NCI-H82 treated with DMSO at 0.1 percent for 48 hours (cell line): ENCODE measurements at regions not wholly inside any gene's neighbourhood (a gene's known extent, or its start where the extent isn't known, plus 50 kb on each side); places are given as distances from the start of the nearest gene placed in this dataset.

Experiments used
- DNase-seq: peaks from one replicate; lab custom pipeline; 2025; ENCODE audit not compliant: unreplicated experiment; lab: John Stamatoyannopoulos, UW

- no peak for DNase-seq
Observed at GRCh38 chr21:41037936-41038335, 130.0 kb upstream of the BACE2 start.

DNA sequence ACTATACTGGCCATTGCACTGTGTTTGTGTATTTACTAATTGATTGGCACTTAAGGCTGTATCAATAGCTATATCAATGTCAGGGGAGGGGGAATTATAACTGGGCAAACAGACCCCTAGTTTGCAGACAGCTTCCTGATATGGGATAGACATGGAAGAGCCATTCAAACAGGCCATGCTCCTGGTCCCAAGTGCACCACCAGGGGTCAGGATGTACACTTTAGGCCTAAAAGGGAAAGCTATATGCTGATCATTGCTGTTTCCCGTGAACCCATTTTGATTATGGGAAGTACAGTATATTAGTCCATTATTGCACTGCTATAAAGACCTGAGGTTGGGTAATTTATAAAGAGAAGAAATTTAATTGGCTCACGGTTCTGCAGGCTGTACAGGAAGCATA is 124.9 kb upstream of the BACE2 start:
- no peak for DNase-seq

- peak; percentile 9 for DNase-seq
Observed at GRCh38 chr21:41045534-41046268, 122.3 kb upstream of the BACE2 start.

DNA sequence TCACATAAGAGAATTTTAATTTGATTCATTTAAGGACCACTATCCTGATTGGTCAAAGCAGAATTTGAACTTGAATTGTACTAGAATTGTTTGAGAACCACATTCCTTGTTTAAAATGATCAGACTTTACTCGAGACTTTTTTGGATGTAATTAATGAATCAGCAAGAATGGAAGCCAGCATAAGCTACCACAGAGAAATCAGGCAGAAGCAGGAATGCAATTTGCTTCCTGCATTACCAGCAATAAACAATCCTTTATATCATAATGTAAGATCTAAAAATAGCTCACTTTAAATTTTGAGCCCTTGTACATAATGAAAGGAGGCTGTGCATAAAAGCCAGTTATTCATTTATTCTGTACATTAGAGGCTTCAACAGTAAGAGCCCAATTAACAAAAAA is 119.8 kb upstream of the BACE2 start:
- no peak for DNase-seq

DNA sequence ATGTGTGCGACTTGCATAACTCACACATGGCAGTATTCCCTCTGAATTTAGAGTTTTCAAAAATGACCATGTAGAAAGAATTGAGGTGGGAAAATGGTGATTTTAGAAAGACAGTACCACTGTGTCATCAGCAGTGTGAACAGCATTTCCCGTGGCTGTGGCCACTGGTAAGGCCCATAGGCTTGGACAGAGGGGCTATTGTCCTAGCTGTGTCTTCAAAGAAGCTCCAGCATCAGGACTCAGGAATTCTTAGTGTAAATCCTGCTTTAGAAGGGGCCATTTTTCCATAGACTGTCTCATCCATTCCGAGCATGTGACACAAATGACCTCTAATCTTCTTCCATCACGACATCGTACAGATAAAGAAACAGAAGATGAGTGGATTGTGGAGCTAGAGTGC is 119.3 kb upstream of the BACE2 start:
- no peak for DNase-seq

- DNase-seq, result no peak
Observed at GRCh38 chr21:41052820-41053555, 115.0 kb upstream of the BACE2 start.

- DNase-seq, result no peak
Observed at GRCh38 chr21:41054018-41054578, 113.9 kb upstream of the BACE2 start.

DNA sequence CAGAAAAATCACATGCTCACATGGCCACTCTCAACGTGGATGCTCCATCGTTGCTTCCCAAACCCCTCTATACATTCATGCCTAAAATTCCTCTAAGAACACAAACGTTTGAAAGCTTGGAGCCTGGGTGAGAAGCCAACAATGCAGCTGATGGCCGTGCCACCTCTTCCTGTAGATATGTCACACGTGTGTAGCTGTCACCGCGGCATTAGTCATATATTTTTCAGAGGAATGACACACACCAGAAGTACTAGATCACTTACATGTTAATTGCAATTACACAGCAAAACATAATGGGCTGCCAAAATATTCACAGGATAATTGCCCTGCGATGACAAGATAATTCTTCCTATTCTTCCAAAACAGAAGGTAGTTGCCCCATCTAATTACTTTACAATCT is 112.7 kb upstream of the BACE2 start:
- DNase-seq, result no peak

DNA sequence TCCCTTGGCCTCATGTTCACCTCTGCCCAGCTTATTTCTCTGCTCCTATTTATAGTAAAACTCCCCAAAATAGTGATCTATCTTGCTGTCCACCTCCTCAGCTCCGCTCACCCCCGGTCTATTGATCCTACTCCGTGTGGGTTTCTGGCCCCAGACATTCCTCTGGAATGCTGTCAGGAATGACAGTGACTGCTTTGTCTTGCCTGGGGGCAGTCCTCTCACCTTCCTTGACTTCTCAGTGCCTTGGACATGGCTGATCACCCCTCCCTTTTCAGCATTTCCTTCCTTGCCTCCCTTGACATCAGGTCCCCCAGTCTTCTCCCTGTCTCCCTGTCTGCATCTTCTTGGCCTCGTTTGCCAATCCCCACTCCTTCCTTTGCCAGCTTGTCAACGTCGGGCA is 108.1 kb upstream of the BACE2 start:
- DNase-seq, result no peak

GRCh38 chr21:41061701-41062100 is 106.3 kb upstream of the BACE2 start:
- DNase-seq, result no peak

DNA sequence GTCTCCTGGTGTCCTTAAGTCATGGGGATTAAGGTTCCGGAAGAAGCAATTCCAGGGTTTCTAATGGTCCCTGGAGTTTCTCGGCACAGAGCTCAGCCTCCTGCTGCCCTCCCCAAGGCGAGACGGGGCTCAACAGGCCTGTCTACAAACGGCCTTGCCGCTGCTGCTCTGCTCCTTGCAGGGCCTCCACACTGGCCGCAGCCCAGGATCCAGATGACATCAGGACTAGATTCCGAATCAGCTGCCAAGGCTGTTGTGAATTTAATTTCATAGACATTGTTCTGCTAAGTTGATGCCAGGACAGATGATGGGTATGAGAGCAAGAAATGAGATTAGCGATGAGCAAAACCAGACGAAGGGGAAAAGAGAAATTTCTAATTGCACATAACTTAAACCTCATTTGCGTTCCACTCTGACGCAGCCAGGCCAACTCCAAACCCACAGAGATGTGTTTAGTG is 103.6 kb upstream of the BACE2 start:
- DNase-seq, result no peak

DNA sequence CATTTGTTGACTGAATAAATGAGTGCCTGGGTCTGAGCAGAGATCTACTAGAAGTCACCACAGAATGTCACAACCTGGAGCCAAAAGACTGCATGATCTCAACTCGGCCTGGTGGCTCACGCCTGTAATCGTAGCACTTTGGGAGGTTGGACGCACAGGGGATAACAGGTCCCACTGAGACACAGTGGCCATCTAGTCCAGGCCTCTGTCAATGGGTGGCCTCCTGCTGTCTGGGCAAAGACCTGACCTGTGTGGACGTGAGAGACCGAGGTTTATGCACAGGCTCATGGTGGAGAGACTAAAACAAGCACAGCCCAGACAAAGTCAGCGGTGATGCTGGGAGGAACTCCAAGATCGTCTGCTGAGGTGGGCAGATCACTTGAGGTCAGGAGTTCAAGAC is 103.0 kb upstream of the BACE2 start:
- DNase-seq, result no peak

- no peak for DNase-seq
Observed at GRCh38 chr21:41065539-41065938, 102.4 kb upstream of the BACE2 start.

DNA sequence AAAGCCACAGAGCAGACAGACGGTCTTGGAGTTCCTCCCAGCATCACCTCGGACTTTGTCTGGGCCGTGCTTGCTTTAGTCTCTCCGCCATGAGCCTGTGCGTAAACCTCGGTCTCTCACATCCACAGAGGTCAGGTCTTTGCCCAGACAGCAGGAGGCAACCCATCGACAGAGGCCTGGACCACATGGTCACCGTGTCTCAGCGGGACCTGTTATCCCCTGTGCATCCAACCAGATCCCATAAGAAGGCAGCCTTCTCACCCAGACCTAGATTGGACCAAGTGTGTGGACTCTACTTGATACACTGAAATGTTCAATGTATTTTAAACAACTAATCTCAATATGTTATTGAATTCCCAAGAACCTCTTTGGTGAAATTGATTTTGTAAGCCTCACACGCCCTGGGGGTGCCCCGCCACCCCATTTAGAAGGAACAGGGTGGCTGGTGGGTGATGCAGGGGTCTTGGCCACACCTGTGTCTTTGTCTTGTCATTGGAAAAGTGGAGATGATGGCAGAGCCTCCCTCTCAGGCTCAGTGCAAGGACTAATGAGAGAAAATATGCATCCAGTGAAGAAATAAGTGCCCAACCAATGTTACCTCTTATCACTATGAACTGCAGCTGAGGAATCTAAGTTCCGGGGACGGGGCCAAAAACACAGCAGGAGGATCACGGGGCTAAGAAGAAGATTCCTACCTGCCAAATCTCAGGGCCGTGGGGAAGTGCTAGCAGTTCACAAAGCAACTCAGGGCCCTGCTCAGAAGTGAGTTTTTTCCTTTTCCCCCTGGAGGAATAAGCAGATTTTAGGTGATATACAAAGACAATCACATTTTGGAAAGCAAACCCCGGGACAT is 101.6 kb upstream of the BACE2 start:
- no peak for DNase-seq

DNA sequence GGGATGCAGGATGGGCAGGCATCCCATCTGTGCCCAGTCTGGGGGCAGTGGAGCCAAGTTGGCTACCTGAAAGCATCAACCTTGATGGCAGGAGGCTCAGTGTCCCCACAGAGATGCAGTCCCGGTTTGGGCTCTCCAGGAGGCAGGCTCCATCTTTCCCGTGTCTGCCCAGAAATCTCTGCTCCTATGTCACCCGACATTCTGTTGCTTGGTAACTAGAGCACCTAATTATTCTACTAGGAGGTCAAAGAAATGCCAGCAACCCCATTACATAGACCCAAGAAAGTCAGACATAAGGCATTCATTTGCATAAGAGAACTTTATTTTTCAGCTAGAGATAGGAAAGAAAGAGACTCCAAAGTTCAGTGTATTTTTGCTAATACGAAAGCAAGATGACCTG is 100.3 kb upstream of the BACE2 start:
- no peak for DNase-seq

GRCh38 chr21:41068496-41068895 is 99.5 kb upstream of the BACE2 start:
- DNase-seq, result no peak

DNA sequence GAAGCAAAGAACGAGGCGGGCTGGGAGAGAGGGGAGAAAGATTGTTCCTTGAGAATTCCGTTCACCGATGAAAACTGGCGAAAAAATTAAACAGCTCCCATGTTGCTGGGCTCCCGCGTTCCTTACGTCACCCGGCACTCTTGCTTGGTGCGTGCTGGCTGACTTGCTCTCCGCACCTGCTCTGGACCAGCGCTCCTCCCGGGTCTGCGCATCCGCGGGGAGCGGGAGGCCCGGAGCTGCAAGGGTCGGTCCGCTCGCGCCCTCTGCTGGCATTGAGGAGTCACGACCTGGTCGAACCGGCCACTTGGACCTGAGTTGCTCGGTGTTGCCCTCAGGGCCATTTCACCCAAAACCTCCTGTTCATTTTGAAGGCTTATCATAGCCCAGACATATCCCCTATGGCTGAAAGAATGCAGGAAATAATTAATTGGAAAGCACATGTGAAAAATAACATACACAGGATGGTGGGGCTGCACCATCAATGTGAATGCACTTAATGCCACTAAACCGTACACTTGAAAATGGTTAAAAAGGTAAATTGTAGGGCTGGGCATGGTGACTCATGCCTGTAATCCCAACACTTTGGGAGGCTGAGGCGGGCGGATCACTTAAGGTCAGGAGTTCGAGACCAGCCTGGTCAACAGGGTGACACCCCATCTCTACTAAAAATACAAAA is 98.9 kb upstream of the BACE2 start:
- peak; percentile 40 for DNase-seq

- DNase-seq, result no peak
Observed at GRCh38 chr21:41070284-41070683, 97.7 kb upstream of the BACE2 start.

DNA sequence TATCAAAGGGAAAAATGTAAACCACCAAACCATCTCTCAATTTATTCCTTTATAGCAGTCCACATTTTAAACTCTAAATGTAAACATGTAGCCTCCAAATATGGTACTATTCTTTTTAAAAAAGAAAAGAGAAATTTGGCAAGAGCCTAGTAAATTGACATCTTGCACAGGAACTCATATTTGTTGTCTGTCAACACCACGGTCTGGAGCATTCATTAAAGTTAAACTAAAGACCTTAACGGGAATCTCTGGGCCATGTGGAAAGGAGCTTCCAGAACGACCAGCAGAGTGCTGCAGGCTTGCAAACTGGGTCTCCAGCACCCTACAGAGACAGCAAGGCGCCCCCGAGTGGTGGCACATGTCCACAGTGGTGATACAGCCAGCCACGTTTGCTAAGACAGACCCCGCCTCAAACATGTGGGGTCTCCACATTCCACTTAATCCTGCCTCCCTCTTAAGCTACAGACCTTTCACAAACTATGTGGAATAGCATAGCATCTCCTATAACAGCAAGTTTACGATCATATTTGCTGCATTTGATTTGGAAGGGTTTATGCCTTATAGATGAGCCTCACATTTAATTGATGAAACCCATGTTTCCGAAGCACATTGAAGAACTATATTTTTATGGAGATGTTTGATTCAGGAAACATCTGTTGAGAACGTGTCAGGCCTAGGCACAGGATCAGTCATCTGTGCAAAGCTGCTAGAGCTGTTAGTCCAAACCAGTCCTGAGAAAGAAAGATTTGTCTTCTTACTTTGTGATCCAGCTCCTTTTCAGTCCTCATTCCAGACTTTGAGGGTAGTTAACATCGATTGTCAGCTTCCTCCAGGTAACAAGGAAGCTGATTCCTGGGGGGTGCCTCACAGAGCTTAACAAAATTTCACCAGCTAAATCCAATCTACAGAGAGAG is 96.4 kb upstream of the BACE2 start:
- no peak for DNase-seq

DNA sequence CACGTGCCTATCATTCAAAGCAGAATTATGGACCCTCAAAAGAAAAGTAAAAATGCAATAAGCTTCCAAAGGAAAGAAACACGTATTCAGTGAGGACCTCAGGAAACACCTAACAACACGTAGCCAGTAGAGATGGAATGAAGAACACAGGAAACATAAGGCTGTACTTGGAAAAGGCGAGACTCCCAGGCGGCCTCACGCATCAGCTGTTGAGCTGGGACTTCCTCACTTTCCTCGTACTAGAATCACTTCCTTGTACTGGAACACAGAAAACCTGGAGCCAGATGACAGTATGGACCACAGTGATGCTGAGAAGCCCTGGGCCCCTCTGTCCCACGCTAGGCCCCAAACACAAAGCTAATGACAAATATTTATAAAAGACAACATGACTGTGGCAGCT is 94.4 kb upstream of the BACE2 start:
- DNase-seq, result no peak
